Endodermal cell (in vitro differentiated cells): ENCODE measurements at regions not wholly inside any gene's neighbourhood (a gene's known extent, or its start where the extent isn't known, plus 50 kb on each side); places are given as distances from the start of the nearest gene placed in this dataset.

ENCODE experiments used
- DNase-seq: peaks from one replicate; pipeline ENCODE4 v3.0.0-alpha.2; 2017
- H3K27ac ChIP-seq: 2 replicates; pipeline ENCODE4 v1.5.1; 2013; ENCODE audit warnings: mild to moderate bottlenecking, low read depth, low read length, moderate library complexity
- H3K27me3 ChIP-seq: 2 replicates; pipeline ENCODE4 v1.6.1; 2013; ENCODE audit warnings: mild to moderate bottlenecking, low read length, moderate library complexity; ENCODE audit not compliant: insufficient read depth, control insufficient read depth, poor library complexity, severe bottlenecking
- H3K36me3 ChIP-seq: 2 replicates; pipeline ENCODE4 v1.7.0; 2013; ENCODE audit warnings: mild to moderate bottlenecking, low read length, moderate library complexity; ENCODE audit not compliant: control insufficient read depth, insufficient read depth
- H3K4me1 ChIP-seq: one replicate; pipeline ENCODE4 v1.7.0; 2013; ENCODE audit warnings: low read length; ENCODE audit not compliant: control insufficient read depth, insufficient read depth
- H3K4me3 ChIP-seq: 2 replicates; pipeline ENCODE4 v1.5.1; 2013; ENCODE audit warnings: mild to moderate bottlenecking, low read length, moderate library complexity
- H3K9ac ChIP-seq: 2 replicates; pipeline ENCODE4 v1.6.1; 2013; ENCODE audit warnings: mild to moderate bottlenecking, low read length, moderate library complexity; ENCODE audit not compliant: poor library complexity, severe bottlenecking; ENCODE audit errors: extremely low read depth
- H3K9me3 ChIP-seq: 2 replicates; pipeline ENCODE4 v1.6.1; 2013; ENCODE audit warnings: mild to moderate bottlenecking, low read length, moderate library complexity; ENCODE audit not compliant: control insufficient read depth
- H3K27ac Mint-ChIP-seq: 2 replicates; pipeline ENCODE4 v1.8.0; 2020; ENCODE audit warnings: mixed read lengths
- H3K27me3 Mint-ChIP-seq: 2 replicates; pipeline ENCODE4 v1.8.0; 2021; ENCODE audit warnings: mild to moderate bottlenecking, mixed read lengths; ENCODE audit not compliant: insufficient read depth
- H3K36me3 Mint-ChIP-seq: 2 replicates; pipeline ENCODE4 v1.8.0; 2020; ENCODE audit warnings: low read depth, mixed read lengths
- H3K4me1 Mint-ChIP-seq: 2 replicates; pipeline ENCODE4 v1.8.0; 2020; ENCODE audit warnings: mixed read lengths
- H3K4me3 Mint-ChIP-seq: 2 replicates; pipeline ENCODE4 v1.8.0; 2020; ENCODE audit warnings: mild to moderate bottlenecking, moderate library complexity, mixed read lengths
- H3K9me3 Mint-ChIP-seq: 2 replicates; pipeline ENCODE4 v1.8.0; 2020; ENCODE audit warnings: mild to moderate bottlenecking, mixed read lengths
- CTCF ChIP-seq: fragments of 200-600 bp; sonication (generic); conservative IDR thresholded peaks from 2 replicates; pipeline ENCODE4 v1.5.0; 2021; ENCODE audit warnings: antibody characterized with exemption, mild to moderate bottlenecking
- WGBS, 2 experiments: methylation state at CpG; one replicate each; pipeline versions ENCODE4 v1.1.5 to v1.1.7; 2013; ENCODE audit warnings: missing lambda C conversion rate in 2 of 2, mixed read lengths in 1 of 2; ENCODE audit not compliant: insufficient coverage in 1 of 2, insufficient read length in 1 of 2; 5-methylcytosine and 5-hydroxymethylcytosine counted together

DNA sequence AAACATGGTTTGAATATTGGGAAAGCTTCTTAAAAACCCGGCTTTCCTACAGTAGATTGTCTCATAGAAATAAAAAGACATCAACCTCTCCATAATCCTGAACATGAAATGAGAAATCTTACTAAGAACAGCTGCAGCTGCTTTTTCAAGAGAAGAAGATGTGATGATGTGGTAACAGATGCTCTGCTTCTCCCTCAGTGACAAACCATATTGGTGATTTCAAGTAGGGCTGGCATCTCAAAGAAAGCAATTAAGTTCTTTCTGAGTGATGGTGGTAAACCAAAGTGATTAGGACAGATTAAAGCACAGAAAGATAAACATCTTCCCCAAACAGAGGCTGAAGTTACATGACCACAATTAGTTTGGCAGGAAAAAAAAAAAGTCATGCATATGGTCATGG, 1477.7 kb downstream of the RAPGEF2 start:
- Mint-ChIP-seq H3K4me1 (no peaks in the 10 kb centered on the region), H3K36me3 (no peaks in the 10 kb centered on the region), H3K27me3 (no peaks in the 10 kb centered on the region), H3K27ac (no peak overlapping the region), H3K4me3 (no peak overlapping the region), H3K9me3 (peaks cover 17% of the 10 kb centered on the region)
- Histone ChIP-seq H3K4me1 (no peaks in the 10 kb centered on the region), H3K4me3 (no peak overlapping the region), H3K27me3 (no peaks in the 10 kb centered on the region), H3K27ac (no peak overlapping the region), H3K9ac (no peak overlapping the region), H3K9me3 (no peaks in the 10 kb centered on the region), H3K36me3 (no peaks in the 10 kb centered on the region)
- 92% methylated on average over 1 of the region's 1 CpG; no CpG with 5 or more reads in 1 of the 2 experiments for WGBS, 2 experiments
- TF ChIP-seq CTCF = no peak
- DNase-seq = no peak

- no peaks in the 10 kb centered on the region for H3K9me3 Mint-ChIP-seq
- H3K4me3 Mint-ChIP-seq = no peak overlapping the region
- no peaks in the 10 kb centered on the region for H3K36me3 Mint-ChIP-seq
- Histone ChIP-seq H3K4me1 (no peaks in the 10 kb centered on the region), H3K9me3 (no peaks in the 10 kb centered on the region), H3K27me3 (no peaks in the 10 kb centered on the region), H3K9ac (no peak overlapping the region), H3K4me3 (no peak overlapping the region), H3K27ac (no peak overlapping the region), H3K36me3 (no peaks in the 10 kb centered on the region)
- no peak for TF ChIP-seq CTCF
- no peaks in the 10 kb centered on the region for H3K27me3 Mint-ChIP-seq
- peaks cover 10% of the 10 kb centered on the region for H3K4me1 Mint-ChIP-seq
- WGBS, 2 experiments = 43 to 60% methylated on average over 1 to 4 of the region's 4 CpGs
- no peak overlapping the region for H3K27ac Mint-ChIP-seq
- DNase-seq = no peak
Measured at GRCh38 chr4:160592258-160592657, 1489.4 kb downstream of the RAPGEF2 start.

- H3K4me3 ChIP-seq = no peak overlapping the region
- Mint-ChIP-seq H3K36me3 (no peaks in the 10 kb centered on the region), H3K4me3 (no peak overlapping the region), H3K9me3 (no peaks in the 10 kb centered on the region), H3K27ac (no peak overlapping the region), H3K4me1 (peaks cover 5% of the 10 kb centered on the region), H3K27me3 (no peaks in the 10 kb centered on the region)
- no peaks in the 10 kb centered on the region for H3K4me1 ChIP-seq
- H3K36me3 ChIP-seq = no peaks in the 10 kb centered on the region
- no peak overlapping the region for H3K27ac ChIP-seq
- no peaks in the 10 kb centered on the region for H3K9me3 ChIP-seq
- WGBS, 2 experiments = 89 to 91% methylated on average over 5 of the region's 5 CpGs
- no peak for TF ChIP-seq CTCF
- no peaks in the 10 kb centered on the region for H3K27me3 ChIP-seq
- H3K9ac ChIP-seq = no peak overlapping the region
- DNase-seq = no peak
Measured at GRCh38 chr4:160595646-160596045, 1492.8 kb downstream of the RAPGEF2 start.
